ENCODE measurements at regions not wholly inside any gene's neighbourhood (a gene's known extent, or its start where the extent isn't known, plus 50 kb on each side); places are given as distances from the start of the nearest gene placed in this dataset.

DNA sequence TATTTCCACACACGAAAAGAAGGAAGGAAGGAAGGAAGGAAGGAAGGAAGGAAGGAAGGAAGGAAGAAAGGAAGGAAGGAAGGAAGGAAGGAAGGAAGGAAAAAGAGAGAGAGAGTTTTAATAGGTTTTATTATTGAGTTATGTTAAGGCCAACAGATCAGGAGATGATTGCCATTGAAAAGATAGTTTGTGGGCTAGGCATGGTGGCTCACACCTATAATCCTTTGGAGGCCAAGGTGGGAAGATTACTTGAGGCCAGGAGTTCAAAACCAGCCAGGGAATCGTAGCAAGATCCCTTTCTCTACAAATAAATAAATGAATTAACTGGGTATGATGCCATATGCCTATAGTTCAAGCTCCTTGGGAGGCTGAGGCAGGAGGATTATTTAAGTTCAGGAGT lies 877.2 kb downstream of the TLE4 start:
- DNase-seq = no peak
- WGBS, 4 donors = 49 to 72% (median 65%) methylated on average over 2 of the region's 2 CpGs
- no peaks in the 10 kb centered on the region for H3K36me3 ChIP-seq (replicated peaks in 1 of 2)
- intact Hi-C loops (cut with DNase I) = no loop called here
- H3K4me1 ChIP-seq (replicated peaks in 1 of 2) = no peaks in the 10 kb centered on the region
- no peaks in the 10 kb centered on the region for H3K27me3 ChIP-seq
- TF ChIP-seq POLR2A (IDR thresholded peaks at IDR 0.05) (no peak), CTCF (IDR thresholded peaks at IDR 0.05) (no peak)
- peaks cover 0 to 11% (median 0%) of the 10 kb centered on the region in 3 donors for H3K9me3 ChIP-seq (replicated peaks in 1 of 3)
- no peak overlapping the region for H3K4me3 ChIP-seq
- H3K27ac ChIP-seq = no peak overlapping the region

- no peaks in the 10 kb centered on the region for H3K36me3 ChIP-seq (replicated peaks in 1 of 2)
- WGBS, 4 donors = 84 to 94% (median 91%) methylated on average over 3 of the region's 3 CpGs
- H3K4me1 ChIP-seq (replicated peaks in 1 of 2) = no peaks in the 10 kb centered on the region
- no peak overlapping the region for H3K4me3 ChIP-seq
- intact Hi-C loops (cut with DNase I) = no loop called here
- no peaks in the 10 kb centered on the region for H3K27me3 ChIP-seq
- H3K27ac ChIP-seq = no peak overlapping the region
- TF ChIP-seq POLR2A (IDR thresholded peaks at IDR 0.05) (no peak), CTCF (IDR thresholded peaks at IDR 0.05) (no peak)
- no peak for DNase-seq
- peaks cover 0 to 11% (median 0%) of the 10 kb centered on the region in 3 donors for H3K9me3 ChIP-seq (replicated peaks in 1 of 3)
These were observed 876.1 kb downstream of the TLE4 start for GRCh38 chr9:80447876-80448275.

DNA sequence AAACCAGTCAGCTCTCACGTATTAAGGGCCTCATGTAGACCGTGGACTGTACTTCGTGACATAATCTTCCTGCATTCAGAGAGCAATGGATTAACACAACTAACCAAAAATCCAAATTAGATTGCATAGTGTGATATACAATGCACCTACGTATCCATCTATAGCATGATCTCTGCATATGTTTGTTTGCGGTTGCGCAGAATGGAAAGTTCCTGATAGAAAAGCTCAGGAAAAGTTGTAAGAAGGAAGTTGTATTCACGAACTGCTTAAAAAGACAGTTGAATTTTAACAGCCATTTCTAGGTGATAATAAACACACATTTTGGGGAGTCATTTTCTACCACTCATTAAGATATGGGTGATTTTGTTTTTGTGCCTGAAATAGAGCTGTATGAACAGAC lies 869.0 kb downstream of the TLE4 start:
- DNase-seq = no peak
- no peak overlapping the region for H3K27ac ChIP-seq
- no peaks in the 10 kb centered on the region for H3K36me3 ChIP-seq (replicated peaks in 1 of 2)
- intact Hi-C loops (cut with DNase I) = no loop called here
- H3K4me1 ChIP-seq (replicated peaks in 1 of 2) = no peaks in the 10 kb centered on the region
- TF ChIP-seq POLR2A (IDR thresholded peaks at IDR 0.05) = no peak
- TF ChIP-seq CTCF (IDR thresholded peaks at IDR 0.05) = no peak
- H3K27me3 ChIP-seq = no peaks in the 10 kb centered on the region
- H3K9me3 ChIP-seq (replicated peaks in 1 of 3) = peaks cover 0 to 5% (median 0%) of the 10 kb centered on the region in 3 donors
- WGBS, 4 donors = 85 to 92% (median 90%) methylated on average over 7 of the region's 7 CpGs
- no peak overlapping the region for H3K4me3 ChIP-seq

GRCh38 chr9:80437825-80438224 lies 866.1 kb downstream of the TLE4 start:
- Histone ChIP-seq H3K4me3 (no peak overlapping the region), H3K9me3 (replicated peaks in 1 of 3) (no peaks in the 10 kb centered on the region), H3K27me3 (no peaks in the 10 kb centered on the region), H3K4me1 (replicated peaks in 1 of 2) (no peaks in the 10 kb centered on the region), H3K27ac (no peak overlapping the region), H3K36me3 (replicated peaks in 1 of 2) (no peaks in the 10 kb centered on the region)
- no peak for TF ChIP-seq POLR2A (IDR thresholded peaks at IDR 0.05)
- TF ChIP-seq CTCF (IDR thresholded peaks at IDR 0.05) = no peak
- intact Hi-C loops (cut with DNase I) = no loop called here
- no peak for DNase-seq
- 62 to 71% (median 66%) methylated on average over 1 of the region's 1 CpG for WGBS, 4 donors

All from adrenal gland (tissue), 9 donors.